GM12892 (cell line): ENCODE measurements at regions not wholly inside any gene's neighbourhood (a gene's known extent, or its start where the extent isn't known, plus 50 kb on each side); places are given as distances from the start of the nearest gene placed in this dataset.
"Not testable (repeated sequence)": the region's sequence is repeated elsewhere in the genome, so short reads cannot be mapped to it uniquely, and the experiment has no call there.

Experiments used
- DNase-seq: peaks from one replicate; pipeline ENCODE4 v3.0.0; 2011; ENCODE audit not compliant: insufficient read length
- FAIRE-seq: peaks from 2 replicates; lab custom pipeline; 2011; peaks lifted over from hg19 to GRCh38; lab: Jason Lieb, UNC
- POLR2A ChIP-seq: IDR thresholded peaks from 2 replicates; pipeline ENCODE4 v1.6.1; 2011; ENCODE audit warnings: low read depth, low read length, control low read depth
- POLR2AphosphoS5 ChIP-seq: IDR thresholded peaks from 2 replicates; pipeline ENCODE4 v1.6.1; 2011; ENCODE audit warnings: low read depth, low read length, control low read depth
- TAF1 ChIP-seq: IDR thresholded peaks from 2 replicates; pipeline ENCODE4 v1.6.1; 2011; ENCODE audit warnings: low read depth, mild to moderate bottlenecking, control low read depth, low read length, borderline replicate concordance

DNA sequence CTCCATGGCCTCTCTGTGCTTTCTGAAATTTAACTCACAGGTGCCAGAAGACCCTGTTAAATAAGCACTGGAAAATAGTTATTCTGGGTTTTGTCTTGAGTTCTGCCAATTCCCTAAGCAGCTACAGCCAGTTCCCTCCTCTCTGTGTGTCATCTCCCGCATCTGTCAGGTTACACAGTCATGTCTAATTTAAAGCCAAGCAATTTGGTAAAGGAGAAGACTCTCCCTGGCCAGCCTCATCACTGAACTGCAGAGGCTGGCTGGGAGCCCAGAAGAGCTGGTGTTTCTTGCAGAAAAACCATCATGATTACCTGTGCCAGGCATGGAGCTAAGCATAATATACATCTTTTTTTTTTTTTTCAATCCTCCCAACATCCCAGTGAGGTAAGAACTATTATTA lies 141.3 kb upstream of the ZNF366 start:
- FAIRE-seq (no peak), DNase-seq (no peak)

DNA sequence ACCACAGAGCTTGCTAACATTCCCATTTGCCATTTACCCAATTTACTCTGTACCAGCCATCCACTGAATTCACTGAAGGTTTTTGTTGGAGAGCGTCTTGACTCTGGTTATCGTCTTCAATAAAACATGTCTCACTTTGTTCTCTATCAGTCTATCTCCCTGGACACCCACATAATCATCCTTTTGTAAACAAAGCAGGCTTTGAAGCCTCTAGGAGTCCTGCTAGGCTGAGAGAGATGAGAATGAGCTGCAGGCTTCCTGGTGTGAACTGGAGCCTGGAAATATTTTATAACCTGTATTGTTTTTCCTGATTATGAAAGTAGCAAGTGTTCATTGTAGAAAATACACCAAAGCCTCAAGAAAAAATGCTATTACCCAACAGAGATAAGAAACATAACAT lies 140.6 kb upstream of the ZNF366 start:
- TF ChIP-seq TAF1 (no peak), POLR2A (no peak), POLR2AphosphoS5 (no peak)
- DNase-seq (no peak), FAIRE-seq (no peak)

More for the DNA sequence above, 141.3 kb upstream of the ZNF366 start:
- TF ChIP-seq POLR2AphosphoS5, result no peak
- TF ChIP-seq TAF1, result no peak
- TF ChIP-seq POLR2A, result no peak

DNA sequence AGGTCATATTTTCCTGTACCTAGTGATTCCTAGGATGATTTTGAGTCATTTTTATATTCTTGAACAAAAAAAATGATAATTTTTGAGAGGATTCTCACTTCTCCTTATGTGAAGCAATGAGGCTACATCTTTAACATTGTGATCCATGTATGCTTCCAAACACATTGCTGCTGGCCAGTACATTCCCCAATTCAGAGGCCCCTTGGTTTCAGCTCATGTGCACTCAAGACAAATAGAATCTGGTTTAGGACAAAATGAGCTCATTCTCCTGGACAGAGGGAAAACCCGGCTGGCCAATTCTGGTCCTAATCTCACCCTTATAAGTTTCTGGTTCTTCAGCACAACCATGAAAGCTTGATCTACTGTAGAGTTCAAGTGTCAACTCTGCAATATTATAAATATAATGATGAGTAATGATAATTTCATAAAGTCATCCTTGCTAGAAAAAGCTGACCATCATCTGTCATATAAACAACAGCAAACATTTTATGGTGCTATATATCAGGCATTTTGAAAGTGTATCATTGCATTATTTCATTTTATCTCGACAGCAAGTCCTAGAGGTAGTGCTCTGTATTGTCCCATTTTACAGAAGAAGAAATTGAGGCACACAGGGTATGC lies 139.1 kb upstream of the ZNF366 start:
- TF ChIP-seq TAF1 (no peak), POLR2A (no peak), POLR2AphosphoS5 (no peak)
- DNase-seq (no peak), FAIRE-seq (no peak)

DNA sequence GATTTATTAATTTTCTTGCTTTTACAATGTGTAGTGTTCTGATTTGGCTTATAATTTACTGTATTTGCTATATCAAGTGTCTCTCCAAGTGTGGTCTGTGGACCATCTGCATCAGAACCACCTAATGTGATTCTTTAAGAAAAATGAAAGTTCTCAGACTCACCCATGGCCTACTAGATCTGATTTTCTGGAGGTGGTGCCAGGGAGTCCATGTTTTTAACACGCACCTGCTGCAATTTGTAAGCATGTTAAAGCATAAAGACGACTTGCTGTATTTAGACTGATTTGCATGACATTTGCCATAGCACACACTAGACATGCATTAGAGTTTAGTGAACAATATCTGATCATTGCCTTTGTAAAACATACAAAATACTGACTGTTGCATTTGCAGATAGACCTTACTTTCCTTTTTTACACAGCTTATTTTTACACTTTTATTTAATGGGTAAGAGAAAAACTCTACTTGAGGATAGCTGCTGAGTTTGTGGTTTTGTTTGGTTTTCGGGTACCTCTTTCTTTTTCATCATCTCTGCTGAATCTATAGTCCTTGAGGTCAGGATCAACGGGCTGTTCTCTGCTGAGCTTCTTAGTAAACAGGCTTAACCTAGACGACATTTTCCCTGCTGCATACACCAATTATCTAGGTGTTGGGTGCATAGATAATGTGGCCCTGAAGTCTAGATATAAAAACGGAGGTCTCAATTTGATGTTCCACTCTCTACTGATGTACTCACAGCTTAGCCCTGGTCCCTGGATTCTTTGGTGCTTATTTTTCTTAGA lies 138.0 kb upstream of the ZNF366 start:
- FAIRE-seq, result no peak
- no peak for TF ChIP-seq POLR2AphosphoS5
- DNase-seq, result no peak

DNA sequence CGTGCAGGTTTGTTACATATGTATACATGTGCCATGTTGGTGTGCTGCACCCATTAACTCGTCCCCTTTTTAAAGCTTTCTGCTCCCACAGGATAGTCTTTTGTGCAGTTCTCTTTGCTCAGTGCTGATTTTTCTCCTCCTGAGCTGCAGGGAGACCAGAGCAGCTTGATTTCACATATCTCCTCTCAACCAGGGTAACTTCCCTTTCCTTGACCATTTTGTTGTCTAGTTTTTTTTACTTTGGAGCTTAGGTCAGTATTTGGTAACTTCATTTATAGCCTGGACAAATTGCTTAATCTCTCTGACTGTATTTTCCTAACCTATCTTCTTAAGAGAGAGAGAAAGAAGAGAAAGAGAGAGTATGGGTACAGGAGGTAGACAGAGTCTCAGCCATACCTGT lies 137.1 kb upstream of the ZNF366 start:
- TF ChIP-seq TAF1, result no peak
- TF ChIP-seq POLR2A, result no peak
- TF ChIP-seq POLR2AphosphoS5, result no peak
- FAIRE-seq (no peak), DNase-seq (no peak)

DNA sequence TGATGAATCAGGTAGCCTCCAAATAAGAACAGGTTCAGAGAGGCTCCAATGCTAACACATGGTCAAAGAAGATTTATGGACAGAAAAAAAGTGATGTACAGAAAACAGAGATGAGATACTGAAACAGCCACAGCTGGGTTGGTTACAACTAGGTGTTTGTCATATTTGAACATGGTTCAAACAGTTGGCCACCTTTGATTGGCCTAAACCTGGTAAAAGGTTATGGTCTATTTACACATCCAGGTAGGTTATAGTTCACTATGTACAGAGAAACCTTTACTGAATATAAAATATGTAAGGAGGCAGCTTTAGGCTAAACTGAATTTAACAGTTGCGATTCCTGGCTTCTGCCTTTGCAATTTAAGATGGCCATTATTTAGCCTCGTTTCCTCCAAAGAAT lies 134.0 kb upstream of the ZNF366 start:
- no peak for TF ChIP-seq POLR2A
- TF ChIP-seq POLR2AphosphoS5, result no peak
- TF ChIP-seq TAF1, result no peak
- FAIRE-seq (no peak), DNase-seq (no peak)

DNA sequence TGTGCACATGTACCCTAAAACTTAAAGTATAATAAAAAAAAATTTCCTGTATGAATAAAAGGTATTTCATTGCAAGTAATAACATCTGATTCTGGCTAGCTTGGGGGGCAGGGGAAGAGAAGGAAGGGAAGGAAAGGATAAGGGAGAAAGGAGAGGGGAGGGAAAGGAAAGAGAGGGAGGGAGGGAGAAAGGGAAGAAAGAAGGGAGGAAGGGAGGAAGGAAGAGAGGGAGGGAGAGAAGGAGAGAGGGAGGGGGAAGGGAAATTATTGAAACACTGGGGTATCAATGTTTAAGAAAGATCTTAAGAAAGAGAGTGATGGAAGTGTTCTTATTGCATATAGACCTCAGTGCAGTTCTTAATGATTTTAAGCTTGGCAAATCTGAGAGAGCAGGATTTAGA lies 129.8 kb upstream of the ZNF366 start:
- TF ChIP-seq POLR2AphosphoS5, result no peak
- no peak for TF ChIP-seq POLR2A
- no peak for TF ChIP-seq TAF1
- DNase-seq, result no peak
- no peak for FAIRE-seq

DNA sequence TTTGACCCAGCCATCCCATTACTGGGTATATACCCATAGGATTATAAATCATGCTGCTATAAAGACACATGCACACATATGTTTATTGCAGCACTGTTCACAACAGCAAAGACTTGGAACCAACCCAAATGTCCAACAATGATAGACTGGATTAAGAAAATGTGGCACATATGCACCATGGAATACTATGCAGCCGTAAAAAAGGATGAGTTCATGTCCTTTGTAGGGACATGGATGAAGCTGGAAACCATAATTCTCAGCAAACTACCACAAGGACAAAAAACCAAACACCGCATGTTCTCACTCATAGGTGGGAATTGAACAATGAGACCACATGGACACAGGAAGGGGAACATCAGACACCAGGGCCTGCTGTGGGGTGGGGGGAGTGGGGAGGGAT lies 129.4 kb upstream of the ZNF366 start:
- DNase-seq, FAIRE-seq: not testable (repeated sequence)

DNA sequence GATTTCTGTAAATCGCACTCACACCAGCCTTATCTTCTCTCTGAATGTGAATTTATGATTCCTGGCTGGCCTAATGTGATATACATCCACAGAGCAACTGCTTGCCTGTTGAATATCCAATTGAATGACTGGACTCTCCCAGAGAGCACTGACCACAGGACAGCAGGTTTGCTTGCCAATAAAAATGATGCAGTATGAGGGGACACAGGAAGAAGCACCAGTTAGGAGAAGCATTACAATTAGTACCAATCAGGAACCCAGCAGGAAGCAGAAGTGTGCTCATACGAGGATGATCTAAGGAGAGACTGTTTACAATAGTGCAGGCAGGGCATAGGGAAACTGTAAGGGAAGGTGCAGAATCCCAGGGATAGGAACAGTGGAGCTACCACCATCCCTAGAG lies 127.2 kb upstream of the ZNF366 start:
- TF ChIP-seq TAF1, result no peak
- FAIRE-seq (no peak), DNase-seq (no peak)

DNA sequence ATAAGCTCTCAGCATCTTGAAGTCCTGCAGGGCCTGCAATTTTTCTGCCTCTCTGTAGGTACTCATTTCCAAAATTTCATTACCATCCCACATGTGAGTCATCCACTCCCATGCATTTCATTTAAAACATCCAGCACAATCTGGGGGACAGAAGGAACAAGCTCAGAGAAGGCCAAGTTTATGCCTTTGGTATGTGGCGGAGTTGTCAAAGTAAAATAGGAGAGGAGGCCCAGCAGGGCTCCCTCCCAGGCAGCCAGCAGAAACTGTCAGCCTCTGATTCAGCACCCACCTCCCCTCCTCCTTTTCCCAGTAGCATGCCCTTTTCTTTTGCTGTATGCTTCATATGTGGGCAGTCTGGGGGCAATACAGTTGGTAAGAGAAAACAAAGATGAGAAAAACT lies 126.4 kb upstream of the ZNF366 start:
- no peak for TF ChIP-seq TAF1
- TF ChIP-seq POLR2A, result no peak
- no peak for TF ChIP-seq POLR2AphosphoS5
- DNase-seq (no peak), FAIRE-seq (no peak)

DNA sequence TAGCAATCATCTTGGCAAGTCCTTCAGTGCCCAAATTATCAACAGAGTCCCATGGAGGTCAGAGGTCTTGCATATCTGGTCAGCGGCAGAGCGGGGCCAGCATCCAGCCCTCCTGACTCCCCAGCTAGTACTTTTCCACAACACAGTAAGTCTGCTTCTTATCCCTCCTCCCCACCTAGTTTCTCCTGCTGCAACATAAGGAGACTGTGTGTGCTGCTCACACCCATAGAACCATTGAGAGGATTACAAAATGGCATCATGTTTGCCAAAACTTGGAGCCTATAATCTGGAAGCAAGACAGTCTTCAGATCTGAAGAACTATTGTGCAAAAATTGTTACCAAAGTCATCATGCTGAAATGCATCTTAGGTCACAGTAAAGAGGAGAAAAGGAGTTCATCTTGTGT lies 125.8 kb upstream of the ZNF366 start:
- TF ChIP-seq TAF1, result no peak
- TF ChIP-seq POLR2AphosphoS5, result no peak
- no peak for TF ChIP-seq POLR2A
- FAIRE-seq (no peak), DNase-seq (no peak)

DNA sequence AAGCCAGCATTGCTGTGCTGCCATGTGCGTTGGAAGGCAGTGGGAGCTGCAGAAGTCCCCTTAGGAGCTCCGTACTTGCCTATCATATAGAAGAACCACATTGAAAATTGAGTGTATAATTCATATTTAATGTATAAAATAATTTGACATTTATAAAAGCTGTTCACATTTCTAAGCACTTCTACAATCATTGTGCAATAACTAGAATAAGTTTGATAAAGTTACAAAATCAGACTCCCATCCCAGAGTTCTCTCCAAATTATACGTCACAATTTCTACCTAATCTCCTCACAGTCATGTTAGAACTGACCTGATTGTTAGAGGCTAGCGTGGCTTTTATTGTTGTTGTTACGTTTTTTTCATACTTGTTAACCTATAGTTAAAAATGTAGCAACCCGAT lies 123.5 kb upstream of the ZNF366 start:
- DNase-seq (no peak), FAIRE-seq (no peak)
- TF ChIP-seq POLR2AphosphoS5 (no peak), TAF1 (no peak), POLR2A (no peak)

DNA sequence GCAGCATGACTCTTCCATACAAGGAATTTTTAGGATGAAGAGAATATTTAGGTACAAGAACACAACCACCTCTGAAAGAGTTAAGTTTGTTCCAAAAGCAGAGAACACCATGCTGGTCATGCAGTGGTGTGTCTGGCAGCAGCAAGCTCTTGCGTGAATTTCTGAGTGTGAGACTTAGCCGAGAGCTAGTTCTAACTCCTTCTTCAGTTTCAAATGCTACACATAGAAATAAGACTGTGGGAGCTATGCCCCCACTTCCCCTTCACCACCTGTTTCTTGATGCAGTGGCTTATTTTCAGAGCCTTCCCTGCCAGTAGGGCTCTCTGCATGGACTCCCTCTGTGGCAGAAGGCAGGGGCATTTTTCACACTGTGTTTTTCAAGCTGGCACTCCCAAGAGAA lies 122.9 kb upstream of the ZNF366 start:
- no peak for DNase-seq
- TF ChIP-seq TAF1 (no peak), POLR2A (no peak), POLR2AphosphoS5 (no peak)
- FAIRE-seq, result no peak
